Memory B cell (primary cell): ENCODE measurements at regions not wholly inside any gene's neighbourhood (a gene's known extent, or its start where the extent isn't known, plus 50 kb on each side); places are given as distances from the start of the nearest gene placed in this dataset.
"Not testable (repeated sequence)": the region's sequence is repeated elsewhere in the genome, so short reads cannot be mapped to it uniquely, and the experiment has no call there.

Source experiments
- ATAC-seq: fragments of 150-1000 bp; cut with Tn5 transposase; 2 replicates; pipeline ENCODE4 v1.10.0; 2021; ENCODE audit warnings: low read depth, mild to moderate bottlenecking, moderate library complexity
- DNase-seq, 2 donors: peaks; one replicate each; pipeline ENCODE4 v3.0.0; 2022; ENCODE audit warnings: low spot score in 2 of 2
- H3K27ac Mint-ChIP-seq: one replicate; pipeline ENCODE4 v1.8.0; 2022; ENCODE audit warnings: mild to moderate bottlenecking, moderate library complexity, mixed read lengths
- H3K27me3 Mint-ChIP-seq: one replicate; pipeline ENCODE4 v1.8.0; 2022; ENCODE audit warnings: mixed read lengths
- H3K36me3 Mint-ChIP-seq: one replicate; pipeline ENCODE4 v1.8.0; 2022; ENCODE audit warnings: mild to moderate bottlenecking, mixed read lengths
- H3K4me1 Mint-ChIP-seq: one replicate; pipeline ENCODE4 v1.8.0; 2022; ENCODE audit warnings: mixed read lengths
- H3K4me3 Mint-ChIP-seq: one replicate; pipeline ENCODE4 v1.8.0; 2022; ENCODE audit warnings: mild to moderate bottlenecking, moderate library complexity, mixed read lengths
- H3K9me3 Mint-ChIP-seq: one replicate; pipeline ENCODE4 v1.8.0; 2022; ENCODE audit warnings: mixed read lengths

- H3K4me3 Mint-ChIP-seq, H3K4me1 Mint-ChIP-seq, H3K27ac Mint-ChIP-seq, ATAC-seq, H3K27me3 Mint-ChIP-seq, H3K9me3 Mint-ChIP-seq, DNase-seq, H3K36me3 Mint-ChIP-seq: not testable (repeated sequence)
Measured at GRCh38 chr9:97248252-97248651, 59.2 kb upstream of the CCDC180 start.

- no peak for ATAC-seq
- Mint-ChIP-seq H3K27ac (no peak overlapping the region), H3K36me3 (peaks cover 2% of the 10 kb centered on the region), H3K27me3 (no peaks in the 10 kb centered on the region), H3K9me3 (no peaks in the 10 kb centered on the region), H3K4me3 (no peak overlapping the region), H3K4me1 (peaks cover 14% of the 10 kb centered on the region)
- DNase-seq: no peak
Measured at GRCh38 chr9:97243606-97244005, 63.9 kb upstream of the CCDC180 start.

- H3K36me3 Mint-ChIP-seq, H3K27me3 Mint-ChIP-seq, DNase-seq, H3K9me3 Mint-ChIP-seq, H3K27ac Mint-ChIP-seq, ATAC-seq, H3K4me3 Mint-ChIP-seq: not testable (repeated sequence)
- peaks cover 17% of the 10 kb centered on the region for H3K4me1 Mint-ChIP-seq
Measured at GRCh38 chr9:97241430-97241829, 66.0 kb upstream of the CCDC180 start.

GRCh38 chr9:97237951-97238889 is 69.2 kb upstream of the CCDC180 start:
- ATAC-seq (peak; percentile 93), DNase-seq (peak; percentile 58 to 61)
- Mint-ChIP-seq H3K4me3 (peak overlapping the region; percentile 97), H3K36me3 (peaks cover 2% of the 10 kb centered on the region), H3K27me3 (no peaks in the 10 kb centered on the region), H3K4me1 (peaks cover 15% of the 10 kb centered on the region), H3K9me3 (no peaks in the 10 kb centered on the region), H3K27ac (peak overlapping the region; percentile 52)

- no peak for ATAC-seq
- no peak overlapping the region for H3K27ac Mint-ChIP-seq
- H3K4me3 Mint-ChIP-seq: peak overlapping the region; percentile 97
- no peak for DNase-seq
- H3K36me3 Mint-ChIP-seq: peaks cover 2% of the 10 kb centered on the region
- H3K4me1 Mint-ChIP-seq: peaks cover 12% of the 10 kb centered on the region
- no peaks in the 10 kb centered on the region for H3K9me3 Mint-ChIP-seq
- H3K27me3 Mint-ChIP-seq: no peaks in the 10 kb centered on the region
Measured at GRCh38 chr9:97237311-97237786, 70.1 kb upstream of the CCDC180 start.

GRCh38 chr9:97233009-97233400 is 74.5 kb upstream of the CCDC180 start:
- not testable (repeated sequence) for H3K4me1 Mint-ChIP-seq, H3K27ac Mint-ChIP-seq, H3K4me3 Mint-ChIP-seq, ATAC-seq, H3K9me3 Mint-ChIP-seq, H3K36me3 Mint-ChIP-seq, H3K27me3 Mint-ChIP-seq, DNase-seq

GRCh38 chr9:97232060-97233008 is 75.1 kb upstream of the CCDC180 start:
- H3K27me3 Mint-ChIP-seq, ATAC-seq, H3K36me3 Mint-ChIP-seq, DNase-seq, H3K4me1 Mint-ChIP-seq, H3K9me3 Mint-ChIP-seq, H3K27ac Mint-ChIP-seq, H3K4me3 Mint-ChIP-seq: not testable (repeated sequence)

- ATAC-seq: not testable (repeated sequence)
- peaks cover 23% of the 10 kb centered on the region for H3K27me3 Mint-ChIP-seq
Measured at GRCh38 chr9:97222393-97222792, 85.1 kb upstream of the CCDC180 start.

GRCh38 chr9:97221478-97222355 is 85.7 kb upstream of the CCDC180 start:
- H3K36me3 Mint-ChIP-seq, H3K27ac Mint-ChIP-seq, H3K9me3 Mint-ChIP-seq, H3K4me1 Mint-ChIP-seq: not testable (repeated sequence)
- peaks cover 23% of the 10 kb centered on the region for H3K27me3 Mint-ChIP-seq
- ATAC-seq: peak; percentile 93
- peak; percentile 42 to 58 for DNase-seq
- peak overlapping the region; percentile 87 for H3K4me3 Mint-ChIP-seq

More at GRCh38 chr9:97222393-97222792, 85.1 kb upstream of the CCDC180 start:
- not testable (repeated sequence) for H3K36me3 Mint-ChIP-seq, H3K9me3 Mint-ChIP-seq, H3K4me3 Mint-ChIP-seq, H3K27ac Mint-ChIP-seq, H3K4me1 Mint-ChIP-seq, DNase-seq

- Mint-ChIP-seq H3K9me3 (no peaks in the 10 kb centered on the region), H3K27ac (no peak overlapping the region), H3K27me3 (peaks cover 25% of the 10 kb centered on the region), H3K36me3 (no peaks in the 10 kb centered on the region), H3K4me1 (peaks cover 4% of the 10 kb centered on the region), H3K4me3 (peak overlapping the region; percentile 87)
- DNase-seq (no peak), ATAC-seq (peak; percentile 10)
Measured at GRCh38 chr9:97220894-97221477, 86.5 kb upstream of the CCDC180 start.

- not testable (repeated sequence) for H3K27ac Mint-ChIP-seq, DNase-seq, H3K36me3 Mint-ChIP-seq, H3K4me1 Mint-ChIP-seq, H3K9me3 Mint-ChIP-seq, ATAC-seq, H3K4me3 Mint-ChIP-seq
- peaks cover 29% of the 10 kb centered on the region for H3K27me3 Mint-ChIP-seq
Measured at GRCh38 chr9:97220396-97220795, 87.1 kb upstream of the CCDC180 start.

GRCh38 chr9:97219443-97220140 is 87.9 kb upstream of the CCDC180 start:
- not testable (repeated sequence) for H3K9me3 Mint-ChIP-seq, H3K4me1 Mint-ChIP-seq, H3K36me3 Mint-ChIP-seq, H3K27ac Mint-ChIP-seq, H3K4me3 Mint-ChIP-seq, DNase-seq, ATAC-seq
- H3K27me3 Mint-ChIP-seq: peaks cover 29% of the 10 kb centered on the region
